ENCODE measurements at regions not wholly inside any gene's neighbourhood (a gene's known extent, or its start where the extent isn't known, plus 50 kb on each side); places are given as distances from the start of the nearest gene placed in this dataset.

- no peak overlapping the region for H3K4me3 ChIP-seq (ENCODE audit: low read depth, low read length)
- no peak for TF ChIP-seq CTCF (IDR thresholded peaks at IDR 0.05; ENCODE audit: borderline replicate concordance, insufficient read depth, low read depth, low read length)
Measured at GRCh38 chr21:16577975-16578374, 848.2 kb downstream of the USP25 start.

- no peak for TF ChIP-seq CTCF (IDR thresholded peaks at IDR 0.05; ENCODE audit: borderline replicate concordance, insufficient read depth, low read depth, low read length)
- no peak overlapping the region for H3K4me3 ChIP-seq (ENCODE audit: low read depth, low read length)
Measured at GRCh38 chr21:16578912-16579311, 849.1 kb downstream of the USP25 start.

GRCh38 chr21:16579538-16579937 is 849.8 kb downstream of the USP25 start:
- no peak overlapping the region for H3K4me3 ChIP-seq (ENCODE audit: low read depth, low read length)
- no peak for TF ChIP-seq CTCF (IDR thresholded peaks at IDR 0.05; ENCODE audit: borderline replicate concordance, insufficient read depth, low read depth, low read length)

GRCh38 chr21:16580661-16581060 is 850.9 kb downstream of the USP25 start:
- H3K4me3 ChIP-seq (ENCODE audit: low read depth, low read length), result no peak overlapping the region
- TF ChIP-seq CTCF (IDR thresholded peaks at IDR 0.05; ENCODE audit: borderline replicate concordance, insufficient read depth, low read depth, low read length), result no peak

- H3K4me3 ChIP-seq (ENCODE audit: low read depth, low read length), result no peak overlapping the region
- no peak for TF ChIP-seq CTCF (IDR thresholded peaks at IDR 0.05; ENCODE audit: borderline replicate concordance, insufficient read depth, low read depth, low read length)
Measured at GRCh38 chr21:16583556-16583955, 853.8 kb downstream of the USP25 start.

GRCh38 chr21:16584756-16585155 is 855.0 kb downstream of the USP25 start:
- TF ChIP-seq CTCF (IDR thresholded peaks at IDR 0.05; ENCODE audit: borderline replicate concordance, insufficient read depth, low read depth, low read length), result no peak
- no peak overlapping the region for H3K4me3 ChIP-seq (ENCODE audit: low read depth, low read length)

GRCh38 chr21:16585896-16586295 is 856.1 kb downstream of the USP25 start:
- H3K4me3 ChIP-seq (ENCODE audit: low read depth, low read length), result no peak overlapping the region
- no peak for TF ChIP-seq CTCF (IDR thresholded peaks at IDR 0.05; ENCODE audit: borderline replicate concordance, insufficient read depth, low read depth, low read length)
